ENCODE measurements at regions not wholly inside any gene's neighbourhood (a gene's known extent, or its start where the extent isn't known, plus 50 kb on each side); places are given as distances from the start of the nearest gene placed in this dataset.

GRCh38 chr4:177100307-177100706 lies 209.4 kb upstream of the NEIL3 start:
- TF ChIP-seq, protein P1, sequence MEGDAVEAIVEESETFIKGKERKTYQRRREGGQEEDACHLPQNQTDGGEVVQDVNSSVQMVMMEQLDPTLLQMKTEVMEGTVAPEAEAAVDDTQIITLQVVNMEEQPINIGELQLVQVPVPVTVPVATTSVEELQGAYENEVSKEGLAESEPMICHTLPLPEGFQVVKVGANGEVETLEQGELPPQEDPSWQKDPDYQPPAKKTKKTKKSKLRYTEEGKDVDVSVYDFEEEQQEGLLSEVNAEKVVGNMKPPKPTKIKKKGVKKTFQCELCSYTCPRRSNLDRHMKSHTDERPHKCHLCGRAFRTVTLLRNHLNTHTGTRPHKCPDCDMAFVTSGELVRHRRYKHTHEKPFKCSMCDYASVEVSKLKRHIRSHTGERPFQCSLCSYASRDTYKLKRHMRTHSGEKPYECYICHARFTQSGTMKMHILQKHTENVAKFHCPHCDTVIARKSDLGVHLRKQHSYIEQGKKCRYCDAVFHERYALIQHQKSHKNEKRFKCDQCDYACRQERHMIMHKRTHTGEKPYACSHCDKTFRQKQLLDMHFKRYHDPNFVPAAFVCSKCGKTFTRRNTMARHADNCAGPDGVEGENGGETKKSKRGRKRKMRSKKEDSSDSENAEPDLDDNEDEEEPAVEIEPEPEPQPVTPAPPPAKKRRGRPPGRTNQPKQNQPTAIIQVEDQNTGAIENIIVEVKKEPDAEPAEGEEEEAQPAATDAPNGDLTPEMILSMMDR (IDR thresholded peaks at IDR 0.05; ENCODE audit: low read depth, low read length): no peak
- H3K4me3 ChIP-seq (replicated peaks in 1 of 2; ENCODE audit: low read depth in 2 of 2, low read length in 2 of 2): no peak overlapping the region
- DNase-seq (ENCODE audit: low read depth in 2 of 2): no peak

DNA sequence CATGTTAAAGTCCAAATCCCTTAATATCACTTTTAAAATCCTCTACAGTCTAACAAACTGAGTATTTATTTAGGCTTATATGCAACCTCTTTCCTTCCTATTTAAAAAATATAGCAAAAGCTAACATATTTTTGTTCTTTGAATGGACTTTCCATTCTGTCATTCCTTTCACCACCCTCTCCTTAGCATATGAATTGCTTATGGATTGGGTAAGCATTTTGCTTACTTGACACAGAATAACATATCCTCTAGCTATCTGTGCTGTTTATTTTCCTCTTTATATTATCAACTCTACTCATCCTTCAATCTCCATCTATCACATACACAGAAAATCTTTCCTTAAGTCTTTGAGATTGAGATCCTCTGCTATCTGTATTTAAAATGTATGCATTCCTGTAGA lies 206.1 kb upstream of the NEIL3 start:
- no peak overlapping the region for H3K4me3 ChIP-seq (replicated peaks in 1 of 2; ENCODE audit: low read depth in 2 of 2, low read length in 2 of 2)
- TF ChIP-seq, protein P1 (IDR thresholded peaks at IDR 0.05; ENCODE audit: low read depth, low read length): no peak
- no peak for DNase-seq (ENCODE audit: low read depth in 2 of 2)

DNA sequence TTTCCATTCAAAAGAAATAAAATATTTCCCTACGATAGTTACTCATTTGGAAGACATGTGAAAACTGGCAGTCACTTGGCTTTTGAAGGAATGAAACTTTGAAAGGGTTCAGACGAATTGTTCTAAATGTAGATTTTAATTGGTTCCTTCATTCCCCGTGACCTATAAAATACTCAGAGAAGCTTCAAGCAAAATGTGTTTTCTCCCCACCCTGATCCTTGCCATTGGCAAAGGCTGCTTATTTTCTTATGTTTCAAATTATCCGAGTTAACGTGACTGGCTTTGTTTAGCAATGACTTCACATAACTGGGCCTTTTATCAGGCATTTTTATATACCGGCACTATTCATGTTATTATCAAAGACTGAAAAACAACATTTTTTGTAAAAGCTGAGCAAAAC lies 204.1 kb upstream of the NEIL3 start:
- no peak for DNase-seq (ENCODE audit: low read depth in 2 of 2)
- H3K4me3 ChIP-seq (replicated peaks in 1 of 2; ENCODE audit: low read depth in 2 of 2, low read length in 2 of 2): no peak overlapping the region
- TF ChIP-seq, protein P1 (IDR thresholded peaks at IDR 0.05; ENCODE audit: low read depth, low read length): no peak

- peak in 1 of 2 donors; percentile 60 for DNase-seq (ENCODE audit: low read depth in 2 of 2)
- H3K4me3 ChIP-seq (replicated peaks in 1 of 2; ENCODE audit: low read depth in 2 of 2, low read length in 2 of 2): no peak overlapping the region
- TF ChIP-seq, protein P1 (IDR thresholded peaks at IDR 0.05; ENCODE audit: low read depth, low read length): no peak
Measured at GRCh38 chr4:177107288-177107921, 202.3 kb upstream of the NEIL3 start.

DNA sequence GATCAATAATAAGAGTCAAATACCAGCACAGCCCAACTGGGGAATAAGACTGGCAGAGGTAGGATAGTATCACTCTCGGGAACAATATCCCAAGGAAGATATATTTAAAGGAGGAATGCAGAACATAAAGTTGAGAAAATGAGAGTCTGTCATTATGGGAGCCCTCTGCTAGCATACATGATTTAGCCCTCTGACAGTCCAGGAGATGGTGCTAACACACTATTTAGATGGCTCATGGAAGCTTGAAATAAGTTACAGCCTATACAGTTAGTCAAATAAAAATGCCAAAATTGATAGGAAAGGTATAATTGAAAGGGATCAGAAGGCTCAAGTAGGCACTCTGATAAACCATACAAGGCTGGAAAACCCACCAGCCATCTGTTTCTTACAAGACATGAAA lies 201.0 kb upstream of the NEIL3 start:
- TF ChIP-seq, protein P1 (IDR thresholded peaks at IDR 0.05; ENCODE audit: low read depth, low read length): peak; percentile 62
- no peak overlapping the region for H3K4me3 ChIP-seq (replicated peaks in 1 of 2; ENCODE audit: low read depth in 2 of 2, low read length in 2 of 2)
- DNase-seq (ENCODE audit: low read depth in 2 of 2): peak; percentile 67 to 74

GRCh38 chr4:177109769-177110168 lies 199.9 kb upstream of the NEIL3 start:
- no peak for DNase-seq (ENCODE audit: low read depth in 2 of 2)
- TF ChIP-seq, protein P1 (IDR thresholded peaks at IDR 0.05; ENCODE audit: low read depth, low read length): no peak
- no peak overlapping the region for H3K4me3 ChIP-seq (replicated peaks in 1 of 2; ENCODE audit: low read depth in 2 of 2, low read length in 2 of 2)

GRCh38 chr4:177116161-177116560 lies 193.5 kb upstream of the NEIL3 start:
- TF ChIP-seq, protein P1 (IDR thresholded peaks at IDR 0.05; ENCODE audit: low read depth, low read length): no peak
- DNase-seq (ENCODE audit: low read depth in 2 of 2): no peak
- H3K4me3 ChIP-seq (replicated peaks in 1 of 2; ENCODE audit: low read depth in 2 of 2, low read length in 2 of 2): no peak overlapping the region
